Smooth muscle cell (in vitro differentiated cells): ENCODE measurements at regions not wholly inside any gene's neighbourhood (a gene's known extent, or its start where the extent isn't known, plus 50 kb on each side); places are given as distances from the start of the nearest gene placed in this dataset.

ENCODE experiments used
- DNase-seq: peaks from one replicate; lab custom pipeline; 2025; ENCODE audit not compliant: unreplicated experiment; lab: John Stamatoyannopoulos, UW
- H2AFZ ChIP-seq: fragments of 200-600 bp; sonication (generic); 2 replicates; pipeline ENCODE4 v1.6.0; 2016; ENCODE audit warnings: antibody characterized with exemption, low read depth, mild to moderate bottlenecking
- H3F3A ChIP-seq: fragments of 200-600 bp; sonication (generic); 2 replicates; pipeline ENCODE4 v1.6.0; 2017; ENCODE audit warnings: antibody characterized with exemption, low read depth
- H3K27ac ChIP-seq: fragments of 200-600 bp; sonication (generic); 2 replicates; pipeline ENCODE4 v1.5.1; 2016; ENCODE audit warnings: low read depth, mild to moderate bottlenecking
- H3K27me3 ChIP-seq: fragments of 200-600 bp; sonication (generic); 2 replicates; pipeline ENCODE4 v1.6.1; 2016; ENCODE audit warnings: low read depth, mild to moderate bottlenecking
- H3K36me3 ChIP-seq: fragments of 200-600 bp; sonication (generic); 2 replicates; pipeline ENCODE4 v1.5.1; 2016; ENCODE audit warnings: low read depth
- H3K4me1 ChIP-seq: fragments of 200-600 bp; sonication (generic); 2 replicates; pipeline ENCODE4 v1.5.1; 2016; ENCODE audit warnings: low read depth
- H3K4me2 ChIP-seq: fragments of 200-600 bp; sonication (generic); 2 replicates; pipeline ENCODE4 v1.6.0; 2016; ENCODE audit warnings: mild to moderate bottlenecking
- H3K4me3 ChIP-seq: fragments of 200-600 bp; sonication (generic); 2 replicates; pipeline ENCODE4 v1.5.1; 2016; ENCODE audit warnings: mild to moderate bottlenecking
- H3K79me2 ChIP-seq: fragments of 200-600 bp; sonication (generic); 2 replicates; pipeline ENCODE4 v1.6.0; 2016; ENCODE audit warnings: low read depth, mild to moderate bottlenecking
- H3K9ac ChIP-seq: fragments of 200-600 bp; sonication (generic); 2 replicates; pipeline ENCODE4 v1.6.0; 2016; ENCODE audit warnings: low read depth
- H3K9me3 ChIP-seq: fragments of 200-600 bp; sonication (generic); replicated peaks from 2 replicates; pipeline ENCODE4 v1.5.1; 2016; ENCODE audit warnings: low read depth
- H4K20me1 ChIP-seq: fragments of 200-600 bp; sonication (generic); 2 replicates; pipeline ENCODE4 v1.6.0; 2016; ENCODE audit warnings: low read depth
- WGBS: methylation state at CpG from one replicate; pipeline ENCODE4 v1.1.7; 2016; ENCODE audit warnings: low lambda C conversion rate; 5-methylcytosine and 5-hydroxymethylcytosine counted together
- TF ChIP-seq, protein P1 (sequence below): fragments of 200-600 bp; sonication (generic); IDR thresholded peaks from 2 replicates; pipeline ENCODE4 v1.5.1; 2017; ENCODE audit warnings: borderline replicate concordance, mild to moderate bottlenecking, antibody characterized with exemption; ENCODE audit not compliant: insufficient read depth, poor library complexity, severe bottlenecking

DNA sequence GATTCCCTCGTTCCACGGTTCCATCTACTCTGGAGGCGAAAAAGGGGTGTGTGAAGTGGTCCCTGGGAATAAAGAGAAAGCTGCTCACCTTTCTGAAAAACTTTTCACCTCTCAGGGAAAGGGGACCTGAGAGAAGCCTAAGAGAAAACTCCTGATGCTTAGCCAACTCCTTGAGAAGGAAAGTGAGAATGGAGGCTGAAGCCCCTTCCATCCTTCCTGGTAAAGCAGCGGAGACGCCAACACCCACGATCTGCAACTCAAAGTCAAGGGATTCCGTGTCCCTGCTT lies 110.0 kb downstream of the ARF6 start:
- Histone ChIP-seq H3K9me3 (no peaks in the 10 kb centered on the region), H3K27me3 (no peaks in the 10 kb centered on the region), H3K27ac (peak overlapping the region; percentile 98), H3K36me3 (no peaks in the 10 kb centered on the region), H4K20me1 (no peaks in the 10 kb centered on the region), H3K9ac (peak overlapping the region; percentile 87), H3K4me1 (peaks cover 26% of the 10 kb centered on the region), H3K79me2 (no peaks in the 10 kb centered on the region), H3K4me2 (peak overlapping the region; percentile 85), H3K4me3 (peak overlapping the region; percentile 47), H2AFZ (peak overlapping the region; percentile 67), H3F3A (peaks cover 45% of the 10 kb centered on the region)
- 18% methylated on average over 7 of the region's 7 CpGs for WGBS
- TF ChIP-seq, protein P1, sequence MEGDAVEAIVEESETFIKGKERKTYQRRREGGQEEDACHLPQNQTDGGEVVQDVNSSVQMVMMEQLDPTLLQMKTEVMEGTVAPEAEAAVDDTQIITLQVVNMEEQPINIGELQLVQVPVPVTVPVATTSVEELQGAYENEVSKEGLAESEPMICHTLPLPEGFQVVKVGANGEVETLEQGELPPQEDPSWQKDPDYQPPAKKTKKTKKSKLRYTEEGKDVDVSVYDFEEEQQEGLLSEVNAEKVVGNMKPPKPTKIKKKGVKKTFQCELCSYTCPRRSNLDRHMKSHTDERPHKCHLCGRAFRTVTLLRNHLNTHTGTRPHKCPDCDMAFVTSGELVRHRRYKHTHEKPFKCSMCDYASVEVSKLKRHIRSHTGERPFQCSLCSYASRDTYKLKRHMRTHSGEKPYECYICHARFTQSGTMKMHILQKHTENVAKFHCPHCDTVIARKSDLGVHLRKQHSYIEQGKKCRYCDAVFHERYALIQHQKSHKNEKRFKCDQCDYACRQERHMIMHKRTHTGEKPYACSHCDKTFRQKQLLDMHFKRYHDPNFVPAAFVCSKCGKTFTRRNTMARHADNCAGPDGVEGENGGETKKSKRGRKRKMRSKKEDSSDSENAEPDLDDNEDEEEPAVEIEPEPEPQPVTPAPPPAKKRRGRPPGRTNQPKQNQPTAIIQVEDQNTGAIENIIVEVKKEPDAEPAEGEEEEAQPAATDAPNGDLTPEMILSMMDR = no peak
- no peak for DNase-seq

GRCh38 chr14:50003213-50004021 lies 110.5 kb downstream of the ARF6 start:
- WGBS = 13% methylated on average over 34 of the region's 54 CpGs
- Histone ChIP-seq H2AFZ (peak overlapping the region; percentile 67), H3K79me2 (no peaks in the 10 kb centered on the region), H3K9me3 (no peaks in the 10 kb centered on the region), H3K36me3 (no peaks in the 10 kb centered on the region), H3F3A (peaks cover 42% of the 10 kb centered on the region), H3K9ac (peak overlapping the region; percentile 87), H3K27ac (peak overlapping the region; percentile 98), H3K4me3 (peak overlapping the region; percentile 47), H3K4me1 (peaks cover 26% of the 10 kb centered on the region), H3K27me3 (no peaks in the 10 kb centered on the region), H3K4me2 (peak overlapping the region; percentile 85), H4K20me1 (no peaks in the 10 kb centered on the region)
- DNase-seq = peak; percentile 29
- TF ChIP-seq, protein P1 = peak; percentile 5

DNA sequence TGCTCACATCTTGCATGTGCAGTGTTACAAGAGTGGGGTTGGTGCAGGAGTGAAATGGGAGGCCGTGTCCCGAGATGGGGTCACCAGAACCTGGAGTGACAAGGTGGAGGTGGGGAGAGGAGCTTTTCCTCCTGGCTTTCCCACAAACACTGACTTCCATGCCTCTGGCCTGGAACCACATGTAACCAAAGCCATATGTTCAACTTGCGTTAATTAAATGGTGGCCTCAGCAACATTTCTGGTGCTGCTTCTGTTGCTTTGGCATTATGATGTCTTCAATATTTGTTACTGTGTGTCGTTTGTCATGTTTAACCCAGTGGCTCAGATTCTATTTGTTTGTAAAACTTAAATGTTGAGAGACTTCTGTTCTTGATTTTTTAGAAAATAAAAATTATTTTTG lies 110.2 kb downstream of the VCPKMT start:
- TF ChIP-seq, protein P1 = no peak
- Histone ChIP-seq H3K9ac (no peak overlapping the region), H2AFZ (no peak overlapping the region), H3K79me2 (no peaks in the 10 kb centered on the region), H3K4me1 (peaks cover 15% of the 10 kb centered on the region), H3K4me2 (no peak overlapping the region), H4K20me1 (no peaks in the 10 kb centered on the region), H3K4me3 (no peak overlapping the region), H3K36me3 (no peaks in the 10 kb centered on the region), H3K27me3 (no peaks in the 10 kb centered on the region), H3K9me3 (no peaks in the 10 kb centered on the region), H3F3A (peaks cover 29% of the 10 kb centered on the region), H3K27ac (peak overlapping the region; percentile 77)
- DNase-seq = no peak
- WGBS = 94% methylated on average over 4 of the region's 4 CpGs
